ENCODE measurements at regions not wholly inside any gene's neighbourhood (a gene's known extent, or its start where the extent isn't known, plus 50 kb on each side); places are given as distances from the start of the nearest gene placed in this dataset.

DNA sequence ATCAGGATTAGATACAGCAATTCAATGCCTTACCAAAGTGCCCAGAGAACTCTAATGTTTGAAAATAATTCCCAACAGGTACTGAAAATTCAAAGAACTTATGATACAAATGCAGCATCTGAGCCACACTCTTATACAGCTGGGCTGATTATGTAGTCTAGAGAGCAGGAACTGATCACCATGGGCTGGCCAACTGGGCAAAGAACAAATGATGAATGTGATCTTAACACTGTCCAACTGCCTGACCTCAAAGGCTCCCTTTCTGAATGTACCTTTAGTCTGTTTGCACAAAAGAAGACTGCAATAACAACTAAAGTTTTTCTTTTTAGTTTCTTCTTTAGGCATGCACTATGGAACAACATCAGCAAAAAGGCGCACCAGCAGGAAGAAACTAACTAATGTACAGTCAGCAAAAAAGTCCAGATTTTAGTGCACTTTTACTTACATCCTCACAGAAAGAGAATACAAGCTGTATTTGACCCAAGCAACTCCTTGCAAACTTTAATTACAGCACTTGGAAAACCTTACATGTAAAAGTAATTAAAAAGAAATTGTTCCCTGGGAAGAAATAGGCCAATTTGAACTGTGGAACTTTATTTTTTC lies 1095.1 kb downstream of the IGSF11 start:
- no peak for DNase-seq (ENCODE audit: low read depth in 2 of 2)

DNA sequence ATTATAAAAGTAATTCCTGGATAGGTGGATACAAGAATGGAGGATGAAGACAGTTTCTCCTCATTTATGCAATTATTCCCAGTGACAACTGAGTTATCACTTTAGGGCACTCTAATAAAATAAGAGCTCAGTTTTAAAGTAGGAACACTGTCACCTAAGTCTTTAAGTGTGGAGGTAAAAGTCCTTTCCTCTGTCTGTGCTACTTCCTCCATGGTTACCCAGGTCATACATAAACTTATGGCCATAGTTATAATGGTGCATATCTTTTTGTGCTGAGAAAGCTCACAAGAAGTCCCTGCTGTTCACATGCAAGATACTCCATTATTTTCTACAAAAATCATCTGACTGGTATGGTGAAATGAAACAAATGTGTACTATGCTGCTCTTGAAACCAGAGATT lies 1093.6 kb downstream of the IGSF11 start:
- DNase-seq (ENCODE audit: low read depth in 2 of 2), result no peak

DNA sequence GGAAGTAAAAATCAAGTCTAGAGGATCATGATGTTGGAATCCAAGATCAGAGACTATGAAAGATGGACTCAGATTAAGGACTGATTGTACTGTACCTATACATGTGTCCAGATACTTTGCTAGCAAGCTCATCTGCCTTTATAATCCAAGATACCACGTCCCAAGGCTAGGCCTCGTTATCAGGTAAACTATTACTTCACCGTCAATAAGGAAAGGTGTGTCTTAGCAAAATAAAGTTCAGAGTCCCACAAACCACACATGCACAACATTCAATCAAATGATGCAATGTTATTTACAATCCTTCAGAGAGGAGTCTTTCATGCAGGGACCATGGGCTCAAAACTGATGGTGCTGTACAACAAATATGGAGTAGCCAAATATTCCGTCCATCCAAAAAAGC lies 1092.9 kb downstream of the IGSF11 start:
- DNase-seq (ENCODE audit: low read depth in 2 of 2), result no peak

DNA sequence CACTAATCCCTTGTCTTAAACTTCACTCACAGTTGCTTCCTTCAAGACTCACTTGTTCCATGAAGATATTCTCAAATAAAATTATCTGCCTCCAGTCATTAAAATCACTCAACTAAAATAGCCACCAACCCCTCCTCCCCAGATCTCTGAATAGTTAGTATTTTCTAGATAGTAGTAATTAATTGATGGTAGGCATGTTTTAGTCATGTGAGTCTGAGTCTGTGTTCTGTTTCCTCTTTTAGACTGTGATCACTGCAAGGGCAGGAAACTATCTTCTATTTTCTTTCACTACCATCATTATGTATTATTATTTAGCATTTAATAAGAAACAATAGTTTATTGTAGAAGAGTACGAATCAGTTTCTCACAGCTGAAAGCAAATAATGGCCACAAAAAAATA lies 1080.5 kb downstream of the IGSF11 start:
- DNase-seq (ENCODE audit: low read depth in 2 of 2), result no peak

DNA sequence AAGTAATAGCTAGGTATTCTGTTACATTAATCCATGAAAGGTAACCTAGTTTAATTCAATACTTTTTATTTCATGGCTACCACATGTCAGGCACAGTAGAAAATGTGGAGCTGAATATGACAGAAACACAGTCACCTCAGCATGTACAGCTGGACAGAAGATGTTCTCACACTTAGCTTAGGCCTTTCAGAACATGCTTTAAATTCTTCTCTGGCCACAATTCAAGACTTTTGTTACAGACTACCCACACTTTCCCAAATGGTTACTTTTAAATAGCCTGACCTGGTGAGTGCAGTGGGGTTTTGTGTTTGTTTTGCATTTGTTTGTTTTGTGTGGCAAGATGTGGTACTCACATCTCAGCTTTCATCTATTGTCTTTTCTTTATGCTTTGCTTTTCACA lies 1079.5 kb downstream of the IGSF11 start:
- no peak for DNase-seq (ENCODE audit: low read depth in 2 of 2)

DNA sequence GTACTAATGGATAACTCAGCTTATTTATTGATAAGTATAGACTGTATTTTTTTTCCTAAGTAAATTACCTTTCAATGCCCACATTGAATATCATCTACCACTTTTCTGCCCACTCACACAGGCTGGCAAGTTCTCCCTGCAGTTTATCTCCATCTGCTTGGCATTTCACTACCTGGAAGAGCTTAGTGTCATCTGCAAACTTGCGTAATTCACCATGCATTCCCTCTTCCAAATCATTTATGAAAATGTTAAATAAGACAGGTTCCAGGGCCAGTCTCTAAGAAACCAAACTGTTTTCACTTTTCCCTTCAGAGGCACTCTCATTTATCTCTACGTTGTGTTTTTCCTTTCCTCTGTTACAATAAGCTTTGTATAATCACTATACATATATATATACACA lies 1076.6 kb downstream of the IGSF11 start:
- no peak for DNase-seq (ENCODE audit: low read depth in 2 of 2)

DNA sequence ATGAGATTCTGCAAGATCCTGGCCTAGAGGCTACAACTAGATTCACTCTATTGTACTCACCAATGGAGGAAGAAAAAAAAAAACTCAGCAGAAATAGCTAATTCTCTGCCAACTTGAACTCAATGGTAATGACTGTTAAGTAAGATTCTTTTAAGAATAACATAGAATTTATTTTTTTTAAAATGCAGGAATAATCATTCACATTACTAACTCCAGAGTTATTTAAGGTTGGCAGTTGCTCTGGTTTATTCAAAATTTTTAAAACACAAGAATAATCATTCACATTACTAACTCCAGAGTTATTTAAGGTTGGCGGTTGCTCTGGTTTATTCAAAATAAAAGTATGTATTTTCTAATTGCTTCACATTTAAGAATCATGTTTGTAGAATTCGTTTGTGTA lies 1071.9 kb downstream of the IGSF11 start:
- DNase-seq (ENCODE audit: low read depth in 2 of 2), result no peak

DNA sequence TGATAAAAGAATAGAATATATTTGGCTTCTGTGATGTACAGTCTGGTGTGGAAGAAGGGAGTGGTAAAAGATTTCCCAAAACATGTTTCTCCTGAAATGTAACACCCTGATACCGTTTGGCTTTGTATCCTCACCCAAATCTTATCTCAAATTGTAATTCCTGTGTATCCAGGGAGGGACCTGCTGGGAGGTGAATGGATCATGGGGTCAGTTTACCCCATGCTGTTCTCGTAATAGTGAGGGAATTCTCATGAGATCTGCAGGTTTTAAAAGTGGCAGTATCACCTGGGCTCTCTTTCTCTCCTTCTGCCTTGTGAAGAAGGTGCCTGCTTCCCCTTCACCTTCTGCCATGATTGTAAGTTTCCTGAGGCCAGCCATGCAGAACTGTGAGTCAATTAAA lies 1070.8 kb downstream of the IGSF11 start:
- no peak for DNase-seq (ENCODE audit: low read depth in 2 of 2)

DNA sequence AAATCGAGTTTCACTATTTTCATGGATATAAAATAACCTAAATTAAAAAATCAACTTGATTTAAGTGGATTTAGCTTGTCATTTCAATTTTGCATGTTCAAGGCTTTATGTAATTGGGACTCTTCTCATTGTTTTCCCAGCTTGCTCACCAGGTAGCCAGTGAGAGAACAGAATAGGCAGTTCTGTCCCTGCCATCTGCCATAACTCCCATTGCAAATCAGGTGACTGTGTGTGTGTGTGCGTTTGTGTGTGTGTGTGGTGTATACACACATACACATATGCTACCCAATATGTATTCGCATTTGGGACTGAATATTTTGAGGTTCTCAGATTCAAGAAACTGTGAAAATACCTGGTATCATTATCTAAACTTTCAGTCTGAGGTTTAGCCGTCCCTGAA lies 1069.8 kb downstream of the IGSF11 start:
- no peak for DNase-seq (ENCODE audit: low read depth in 2 of 2)

DNA sequence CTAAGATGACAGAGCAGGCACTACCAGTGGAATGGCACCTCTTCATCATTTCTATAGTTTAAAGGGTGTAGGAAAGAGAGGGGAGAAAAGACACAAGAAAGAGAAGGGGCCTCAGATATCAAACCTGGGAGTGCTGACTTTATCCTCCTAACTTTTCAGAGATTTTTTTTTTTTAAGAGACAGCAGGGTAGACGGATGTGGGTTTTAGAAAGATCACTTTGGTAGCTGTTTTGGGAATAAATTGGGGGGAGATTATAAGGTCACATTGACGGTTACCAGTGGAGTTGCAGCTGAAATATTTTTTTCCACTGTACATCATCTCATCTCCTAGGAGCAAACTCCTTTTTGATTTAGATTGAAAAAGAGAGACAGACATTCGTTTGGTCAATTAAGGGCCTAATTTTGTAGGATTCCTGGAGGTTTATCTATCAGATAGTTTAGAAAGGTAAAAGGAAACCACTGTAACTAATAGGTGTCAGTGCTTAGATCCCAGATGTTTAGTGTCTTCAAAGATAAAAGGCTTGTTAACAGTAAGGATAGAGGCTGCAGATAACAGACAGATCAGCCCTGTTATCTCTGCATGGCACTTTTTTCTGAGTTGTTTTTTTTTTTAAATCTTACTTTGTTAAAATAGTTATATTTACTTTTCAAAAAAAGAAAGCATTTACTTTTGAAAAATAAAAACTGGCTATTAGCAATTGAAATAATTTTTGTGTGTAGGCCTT lies 1057.0 kb downstream of the IGSF11 start:
- DNase-seq (ENCODE audit: low read depth in 2 of 2), result no peak

DNA sequence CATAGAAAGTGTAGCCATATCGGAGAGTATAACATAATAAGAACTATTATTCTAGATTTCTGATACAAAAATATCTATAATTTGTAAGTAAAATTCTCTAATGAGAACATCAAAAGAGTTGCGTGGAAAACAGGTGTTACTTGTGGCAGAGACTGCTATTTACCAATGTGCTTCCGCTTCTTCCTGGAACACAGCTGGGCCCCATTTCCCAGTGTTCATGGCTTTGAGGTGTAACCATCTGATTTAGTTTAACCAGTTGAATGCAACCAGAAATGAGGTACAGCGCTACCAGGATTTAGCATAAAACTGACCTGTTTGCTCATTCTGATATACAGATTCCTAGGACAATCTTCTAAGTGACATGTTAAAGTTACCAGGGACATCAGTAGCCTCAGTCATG lies 1055.2 kb downstream of the IGSF11 start:
- no peak for DNase-seq (ENCODE audit: low read depth in 2 of 2)

DNA sequence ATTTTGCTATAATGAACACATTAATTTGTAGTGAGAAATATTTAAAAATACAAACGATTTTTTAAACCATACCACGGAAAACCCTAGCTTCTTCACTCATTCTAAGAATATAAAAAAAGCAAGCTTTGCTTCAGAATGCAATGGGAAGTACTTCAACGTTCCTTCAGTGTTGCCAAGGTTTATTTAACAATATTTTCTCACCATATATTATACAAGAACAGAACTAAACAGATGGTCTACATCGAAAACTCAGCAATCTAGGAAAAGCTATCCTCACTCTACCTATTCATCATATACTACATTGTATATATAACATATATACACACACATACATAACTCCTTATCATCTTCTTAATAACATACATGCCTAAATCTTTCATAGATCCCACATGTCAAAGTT lies 1047.4 kb downstream of the IGSF11 start:
- DNase-seq (ENCODE audit: low read depth in 2 of 2), result no peak

DNA sequence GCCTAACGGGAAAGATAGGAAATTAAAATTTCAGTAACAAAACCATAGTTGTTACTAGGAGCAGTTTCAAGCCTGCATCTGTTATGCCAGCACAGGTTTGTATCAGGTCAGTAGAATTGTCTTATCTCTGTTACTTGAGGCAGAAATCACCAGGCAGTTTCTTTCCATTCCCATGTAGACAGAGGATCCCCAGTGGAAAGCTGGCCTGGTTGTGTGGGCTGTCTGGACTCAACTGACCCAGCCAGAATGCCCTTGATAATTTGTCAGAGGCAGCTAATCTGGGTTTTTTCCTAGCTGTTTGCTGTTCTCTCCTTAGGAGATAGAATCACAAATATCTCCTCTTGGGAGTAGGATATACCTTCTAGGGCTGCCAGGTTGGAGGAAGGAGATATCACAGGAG lies 1044.7 kb downstream of the IGSF11 start:
- DNase-seq (ENCODE audit: low read depth in 2 of 2), result no peak

DNA sequence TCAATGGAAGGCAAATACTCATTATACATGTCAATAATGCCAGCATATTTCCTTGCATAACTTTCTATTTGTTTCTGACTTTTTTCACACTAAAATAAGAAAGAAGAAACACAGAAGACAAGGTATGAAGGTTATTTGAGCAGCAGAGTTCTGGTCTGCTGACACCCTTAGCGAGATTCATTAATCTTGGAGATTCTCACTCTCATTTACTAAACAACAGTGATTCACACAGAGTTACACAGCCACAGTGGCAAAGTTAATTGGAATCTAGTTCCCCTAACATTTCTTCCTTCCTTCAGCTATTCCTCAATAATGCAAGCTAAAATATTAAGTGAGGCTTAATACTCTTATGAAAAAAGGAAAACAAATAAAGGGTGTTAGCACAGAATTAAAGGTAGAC lies 1044.0 kb downstream of the IGSF11 start:
- no peak for DNase-seq (ENCODE audit: low read depth in 2 of 2)

DNA sequence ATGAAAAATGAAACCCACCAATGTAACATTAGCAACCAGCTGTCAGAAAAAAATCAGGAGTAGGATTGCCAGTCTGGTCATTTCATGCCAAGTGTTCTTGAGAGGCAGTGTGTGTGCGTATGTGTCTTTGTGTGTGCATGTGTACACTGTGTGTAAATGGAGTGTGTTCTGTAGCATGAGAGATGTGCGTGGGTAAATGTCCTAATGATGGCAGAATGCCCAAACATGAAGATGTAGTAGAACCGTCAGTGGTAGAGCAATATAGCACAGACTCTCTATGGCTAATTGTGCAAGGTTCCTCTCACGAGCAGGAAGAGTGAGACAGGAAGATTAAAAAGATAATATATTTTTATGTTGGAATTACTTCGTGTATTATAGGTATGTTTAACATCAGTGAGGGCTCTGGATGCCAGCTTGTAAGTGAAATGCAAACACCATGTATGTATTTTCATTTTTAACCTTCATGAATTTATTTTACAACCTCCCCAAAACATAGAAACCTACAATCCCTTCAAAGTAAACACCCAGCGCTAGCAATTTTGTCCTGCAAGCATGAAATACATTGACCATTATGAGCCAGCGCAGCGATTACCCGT lies 1038.7 kb downstream of the IGSF11 start:
- no peak for DNase-seq (ENCODE audit: low read depth in 2 of 2)

DNA sequence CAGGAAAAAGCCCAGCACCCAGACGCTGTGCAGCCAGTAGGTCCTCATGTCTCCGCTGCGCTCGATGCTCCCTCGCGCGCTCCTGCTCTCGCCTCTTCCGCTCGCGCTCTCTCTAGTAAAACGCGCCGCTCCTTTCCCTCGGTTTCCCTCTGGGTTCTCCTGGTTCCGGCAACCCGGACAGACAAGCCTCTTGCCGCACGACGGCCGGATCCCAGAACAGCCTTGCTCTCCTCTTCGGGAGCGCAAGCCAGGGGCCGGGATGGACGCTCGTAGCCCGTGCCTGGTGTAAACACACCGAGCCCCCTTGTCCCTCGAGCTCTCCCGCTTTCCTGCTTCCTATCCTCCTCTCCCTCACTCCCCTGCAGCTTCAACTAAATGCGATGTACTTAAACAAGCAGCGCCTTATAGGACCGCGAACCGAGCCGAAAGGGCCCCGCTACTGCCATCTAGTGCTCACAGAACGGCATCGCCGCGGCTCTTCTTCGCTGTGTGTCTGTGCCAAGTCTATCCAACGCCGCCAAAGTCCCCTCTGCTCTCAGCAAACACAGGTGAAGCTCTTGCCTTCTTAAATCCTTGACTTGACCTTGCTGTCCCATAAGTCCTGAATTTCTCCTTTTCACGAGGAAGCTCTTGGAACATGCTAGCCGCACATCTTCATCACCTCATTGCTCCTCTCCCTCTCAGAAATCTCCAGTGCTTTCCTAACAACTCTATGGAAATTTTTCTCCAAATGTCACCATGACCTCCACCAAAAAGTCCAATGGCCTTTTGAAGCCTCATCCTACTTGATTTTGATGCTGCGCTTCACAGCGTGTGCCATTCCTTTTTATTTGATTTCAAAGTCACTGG lies 1037.2 kb downstream of the IGSF11 start:
- peak; percentile 28 to 37 for DNase-seq (ENCODE audit: low read depth in 2 of 2)

DNA sequence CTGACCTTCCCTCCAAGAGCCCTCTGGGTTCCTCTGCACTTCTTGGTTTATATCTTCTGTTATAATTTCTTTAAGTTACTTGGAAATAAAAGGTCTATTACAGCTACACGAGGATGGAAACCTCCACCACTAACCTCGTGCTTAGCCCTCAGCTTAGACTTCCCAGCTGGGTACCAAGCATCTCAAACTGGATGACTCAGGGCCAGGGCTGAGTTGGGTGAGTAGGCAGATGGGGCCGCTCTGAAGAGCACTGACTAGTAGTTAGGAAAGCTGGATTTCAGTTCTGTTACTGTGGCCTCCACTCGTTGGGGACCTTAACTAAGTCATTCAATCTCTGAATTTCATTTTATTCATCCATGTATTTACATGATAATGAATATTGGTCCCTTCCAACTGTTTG lies 1036.6 kb downstream of the IGSF11 start:
- no peak for DNase-seq (ENCODE audit: low read depth in 2 of 2)

DNA sequence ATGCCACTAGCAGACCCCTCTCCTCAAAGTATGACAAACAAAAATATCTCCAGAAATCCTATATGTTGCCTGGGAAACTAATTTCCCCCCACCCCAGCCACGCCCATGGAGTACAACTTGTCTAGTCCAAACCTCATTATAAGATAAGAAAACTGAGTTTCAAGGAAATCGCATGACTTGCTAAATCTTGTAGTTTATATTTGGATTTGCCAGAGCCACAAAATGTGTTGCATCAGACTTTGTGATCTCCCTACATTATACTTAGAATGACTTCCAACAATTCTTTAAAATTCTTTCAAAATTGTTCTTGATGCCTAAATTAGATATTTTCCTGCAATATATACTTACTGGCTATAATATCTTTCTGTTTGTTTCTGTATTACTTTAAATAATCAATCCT lies 1034.4 kb downstream of the IGSF11 start:
- DNase-seq (ENCODE audit: low read depth in 2 of 2), result no peak

DNA sequence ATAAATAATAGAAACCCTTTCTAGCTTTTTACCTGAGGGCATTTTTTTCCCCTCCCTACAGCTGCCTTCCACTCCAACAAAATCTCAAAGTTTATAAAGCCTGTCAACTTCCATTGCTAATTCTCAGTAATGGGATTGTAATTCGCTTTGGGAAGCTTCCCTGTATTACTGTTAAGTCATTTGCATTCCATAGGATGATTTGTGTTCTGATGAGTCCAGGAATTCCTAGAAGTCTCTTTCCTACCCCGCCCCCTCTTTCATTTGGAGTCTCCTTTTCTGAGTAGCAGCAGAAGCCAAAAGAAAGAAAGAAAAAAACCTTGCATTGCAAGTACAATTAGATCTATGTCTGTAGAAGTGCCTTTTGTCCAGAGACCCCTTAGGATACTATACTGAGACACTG lies 1033.3 kb downstream of the IGSF11 start:
- DNase-seq (ENCODE audit: low read depth in 2 of 2), result no peak

DNA sequence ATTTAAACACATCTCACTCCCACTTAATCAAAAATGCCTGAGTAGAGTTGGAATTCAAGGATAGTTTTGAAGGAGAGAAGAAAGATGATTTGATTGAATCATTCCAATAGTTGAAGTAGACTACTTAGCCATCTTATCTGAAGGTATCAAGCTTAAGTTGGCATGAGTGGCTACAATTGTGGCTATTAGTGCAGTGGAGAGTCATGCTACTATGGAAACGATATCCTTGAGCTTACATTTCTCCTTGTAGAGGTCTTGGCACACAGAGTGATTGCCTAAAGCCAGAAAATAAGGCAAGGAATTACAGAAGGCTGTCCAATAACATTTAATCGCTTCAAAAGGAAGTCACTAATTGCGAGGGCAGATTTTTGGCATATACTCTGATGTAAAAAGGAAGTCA lies 1022.7 kb downstream of the IGSF11 start:
- no peak for DNase-seq (ENCODE audit: low read depth in 2 of 2)

DNA sequence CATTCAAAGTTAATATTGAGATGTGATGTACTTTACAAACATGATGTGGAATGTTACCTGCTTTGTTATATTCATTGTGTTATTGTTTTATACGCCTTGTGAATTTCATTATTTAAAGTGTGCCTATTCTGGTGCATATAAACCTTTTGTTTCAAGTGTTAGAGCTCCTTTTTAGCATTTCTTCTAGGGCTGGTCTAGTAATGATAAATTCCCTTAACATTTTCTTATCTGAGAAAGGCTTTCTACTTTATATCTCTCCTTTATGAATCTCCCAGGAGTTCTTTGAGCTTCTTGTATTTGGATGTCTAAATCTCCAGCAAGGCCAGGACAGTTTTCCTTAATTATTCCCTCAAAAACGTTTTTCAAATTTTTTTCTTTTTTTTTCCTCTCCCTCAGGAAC lies 1005.6 kb downstream of the IGSF11 start:
- no peak for DNase-seq (ENCODE audit: low read depth in 2 of 2)

DNA sequence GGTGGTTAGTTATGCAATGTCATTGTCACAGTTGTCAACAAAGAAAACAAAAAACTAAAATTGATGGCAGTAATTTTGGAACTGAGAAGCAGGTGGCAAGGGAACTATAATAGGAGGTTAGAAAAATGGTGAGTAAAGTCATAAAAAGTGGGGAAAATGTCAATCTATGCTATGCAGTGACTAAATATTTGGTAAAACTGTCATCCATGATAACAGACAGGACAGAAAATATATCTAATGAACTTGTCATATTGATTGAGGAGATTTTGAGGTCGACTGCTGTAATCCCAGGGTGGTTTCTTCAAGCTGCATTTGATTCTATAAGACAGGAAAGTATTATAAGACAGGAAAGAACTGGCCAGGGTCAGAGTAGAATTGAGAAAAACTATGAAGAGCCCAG lies 998.4 kb downstream of the IGSF11 start:
- DNase-seq (ENCODE audit: low read depth in 2 of 2), result no peak

DNA sequence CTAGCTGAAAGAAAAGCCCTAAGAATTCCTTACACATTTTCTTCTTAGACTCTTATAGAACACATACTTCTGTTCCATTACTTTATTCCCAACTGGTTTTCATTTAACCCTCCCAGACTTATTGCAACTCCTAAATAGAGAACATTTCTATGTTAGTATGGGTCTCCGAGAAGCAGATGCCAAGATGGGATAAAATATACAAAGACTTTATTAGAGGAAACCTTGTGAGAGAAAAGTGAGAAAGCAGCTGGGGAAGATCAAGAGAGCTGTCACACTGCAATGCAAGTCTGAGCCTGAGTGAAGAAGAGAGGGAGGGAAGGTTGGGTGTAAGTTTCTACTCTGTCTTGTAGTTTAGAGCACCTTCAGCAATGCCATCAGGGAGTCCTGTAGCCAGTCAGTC lies 979.3 kb downstream of the IGSF11 start:
- DNase-seq (ENCODE audit: low read depth in 2 of 2), result no peak
